ENCODE measurements at regions not wholly inside any gene's neighbourhood (a gene's known extent, or its start where the extent isn't known, plus 50 kb on each side); places are given as distances from the start of the nearest gene placed in this dataset.

GRCh38 chr10:64093304-64093703 is 572.1 kb downstream of the REEP3 start:
- TF ChIP-seq CTCF (IDR thresholded peaks at IDR 0.05; ENCODE audit: low read length) (no peak), EZH2 (IDR thresholded peaks at IDR 0.05; ENCODE audit: borderline replicate concordance, low read length) (no peak)
